Gastrocnemius medialis (tissue), 4 donors: ENCODE measurements at regions not wholly inside any gene's neighbourhood (a gene's known extent, or its start where the extent isn't known, plus 50 kb on each side); places are given as distances from the start of the nearest gene placed in this dataset.

Experiments used
- CTCF ChIP-seq, 5 experiments: fragments of 450-650 bp in 3 of 5; fragments of 200-600 bp in 2 of 5; sonication (generic) in 2 of 5; IDR thresholded peaks in 4 of 5; conservative IDR thresholded peaks in 1 of 5; 1 replicate in 4 of 5; 2 replicates in 1 of 5; pipeline ENCODE4 v1.5.1; 2016 to 2019; ENCODE audit warnings: antibody characterized with exemption in 5 of 5, mild to moderate bottlenecking in 3 of 5, moderate library complexity in 3 of 5
- POLR2A ChIP-seq, 2 donors: fragments of 450-650 bp; IDR thresholded peaks; one replicate each; pipeline ENCODE4 v1.6.1; 2017; ENCODE audit warnings: antibody characterized with exemption in 2 of 2, mild to moderate bottlenecking in 2 of 2, moderate library complexity in 2 of 2

GRCh38 chr2:81396417-81397019 is 1092.0 kb upstream of the LRRTM1 start:
- no peak for TF ChIP-seq POLR2A (IDR thresholded peaks at IDR 0.05)
- no peak for TF ChIP-seq CTCF (IDR thresholded peaks at IDR 0.05 in 4 of 5, conservative IDR thresholded peaks at IDR 0.05 in 1 of 5)
